ENCODE measurements at regions not wholly inside any gene's neighbourhood (a gene's known extent, or its start where the extent isn't known, plus 50 kb on each side); places are given as distances from the start of the nearest gene placed in this dataset.

GRCh38 chr1:188056011-188056410, 1227.3 kb downstream of the PLA2G4A start:
- TF ChIP-seq CTCF (conservative IDR thresholded peaks at IDR 0.05; ENCODE audit: low read length): no peak
- TF ChIP-seq EZH2phosphoT487 (IDR thresholded peaks at IDR 0.05; ENCODE audit: borderline replicate concordance, low read depth, low read length): no peak

Data from OCI-LY7 (cell line).